Mesenteric fat pad (tissue), 1 donor: ENCODE measurements at regions not wholly inside any gene's neighbourhood (a gene's known extent, or its start where the extent isn't known, plus 50 kb on each side); places are given as distances from the start of the nearest gene placed in this dataset.
"Not testable (repeated sequence)": the region's sequence is repeated elsewhere in the genome, so short reads cannot be mapped to it uniquely, and the experiment has no call there.

Source experiments
- DNase-seq: peaks from one replicate; pipeline ENCODE4 v3.0.0-alpha.2; 2020; ENCODE audit warnings: low spot score
- donor health status: DM: yes; HTN: yes; CAD: no.

- DNase-seq, result no peak
These were observed 567.4 kb downstream of the C6orf118 start for GRCh38 chr6:164741938-164742451.

GRCh38 chr6:164736090-164736489, 573.3 kb downstream of the C6orf118 start:
- not testable (repeated sequence) for DNase-seq

GRCh38 chr6:164731539-164731938, 577.9 kb downstream of the C6orf118 start:
- no peak for DNase-seq

- no peak for DNase-seq
These were observed 587.9 kb downstream of the C6orf118 start for GRCh38 chr6:164721460-164721859.

GRCh38 chr6:164700497-164700896, 608.9 kb downstream of the C6orf118 start:
- DNase-seq, result no peak

GRCh38 chr6:164695896-164696295, 613.5 kb downstream of the C6orf118 start:
- DNase-seq, result no peak

GRCh38 chr6:164694386-164694785, 615.0 kb downstream of the C6orf118 start:
- no peak for DNase-seq

- DNase-seq, result no peak
These were observed 615.5 kb downstream of the C6orf118 start for GRCh38 chr6:164693944-164694343.

GRCh38 chr6:164692772-164693510, 616.5 kb downstream of the C6orf118 start:
- DNase-seq, result no peak

GRCh38 chr6:164690702-164691500, 618.5 kb downstream of the C6orf118 start:
- DNase-seq, result no peak

- no peak for DNase-seq
These were observed 619.2 kb downstream of the C6orf118 start for GRCh38 chr6:164690241-164690640.

GRCh38 chr6:164665328-164665727, 644.1 kb downstream of the C6orf118 start:
- DNase-seq, result no peak

GRCh38 chr6:164663634-164664033, 645.8 kb downstream of the C6orf118 start:
- DNase-seq, result no peak

- DNase-seq, result no peak
These were observed 647.7 kb downstream of the C6orf118 start for GRCh38 chr6:164661716-164662115.

GRCh38 chr6:164660781-164661180, 648.6 kb downstream of the C6orf118 start:
- no peak for DNase-seq

- no peak for DNase-seq
These were observed 668.4 kb downstream of the C6orf118 start for GRCh38 chr6:164640956-164641355.

GRCh38 chr6:164628302-164628931, 681.0 kb downstream of the C6orf118 start:
- DNase-seq, result no peak

GRCh38 chr6:164616917-164617524, 692.4 kb downstream of the C6orf118 start:
- no peak for DNase-seq

GRCh38 chr6:164612751-164613150, 696.7 kb downstream of the C6orf118 start:
- DNase-seq, result no peak

GRCh38 chr6:164610859-164611258, 698.5 kb downstream of the C6orf118 start:
- not testable (repeated sequence) for DNase-seq

- DNase-seq, result not testable (repeated sequence)
These were observed 707.0 kb downstream of the C6orf118 start for GRCh38 chr6:164602415-164602814.
